GM21360 (cell line): ENCODE measurements at regions not wholly inside any gene's neighbourhood (a gene's known extent, or its start where the extent isn't known, plus 50 kb on each side); places are given as distances from the start of the nearest gene placed in this dataset.
A peak's percentile ranks its signal among the peaks of the same experiment; 100 is the strongest.

Experiments
- ATAC-seq: cut with Tn5 transposase; IDR thresholded peaks from one replicate; pipeline ENCODE4 v1.9.1; 2021; ENCODE audit warnings: mild to moderate bottlenecking, moderate library complexity; ENCODE audit not compliant: unreplicated experiment

DNA sequence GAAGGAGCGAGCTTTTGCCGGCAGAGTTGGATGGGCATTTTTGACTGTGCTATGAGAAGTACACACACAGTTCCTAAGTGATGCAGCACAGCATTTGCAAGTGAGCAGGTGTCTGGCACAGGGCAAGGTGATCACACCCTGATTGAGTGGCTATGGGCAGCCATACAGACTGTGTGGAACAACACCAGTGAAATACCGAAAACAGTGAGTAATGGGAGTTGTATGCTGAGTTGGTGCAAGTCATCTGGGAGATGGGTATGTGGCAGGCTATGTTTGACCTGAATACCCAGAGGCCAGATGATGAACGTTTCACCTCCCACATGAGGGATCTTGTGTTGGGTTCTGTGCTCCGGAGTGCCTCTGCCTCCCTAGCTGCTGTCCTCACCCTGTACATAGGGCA lies 53.5 kb upstream of the TIPARP start:
- no peak for ATAC-seq

DNA sequence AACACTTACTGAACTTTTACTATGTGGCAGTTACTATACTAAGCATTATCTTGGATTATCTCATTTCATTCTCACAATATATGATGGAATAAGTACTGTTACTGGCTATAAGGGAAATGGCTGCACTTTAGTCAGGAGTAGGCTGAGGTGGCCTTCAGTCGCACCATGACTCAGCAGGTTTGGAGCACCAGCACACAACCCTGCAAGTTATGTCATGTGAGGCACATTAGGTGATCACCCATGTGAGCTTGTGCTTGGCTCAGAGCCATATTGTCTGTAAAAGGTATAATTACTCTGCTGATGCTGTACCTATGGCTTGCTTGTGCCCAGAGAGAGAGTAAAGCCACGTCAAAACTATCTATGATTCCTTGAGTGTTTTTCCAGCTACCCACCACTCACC lies 54.1 kb upstream of the TIPARP start:
- ATAC-seq = no peak

DNA sequence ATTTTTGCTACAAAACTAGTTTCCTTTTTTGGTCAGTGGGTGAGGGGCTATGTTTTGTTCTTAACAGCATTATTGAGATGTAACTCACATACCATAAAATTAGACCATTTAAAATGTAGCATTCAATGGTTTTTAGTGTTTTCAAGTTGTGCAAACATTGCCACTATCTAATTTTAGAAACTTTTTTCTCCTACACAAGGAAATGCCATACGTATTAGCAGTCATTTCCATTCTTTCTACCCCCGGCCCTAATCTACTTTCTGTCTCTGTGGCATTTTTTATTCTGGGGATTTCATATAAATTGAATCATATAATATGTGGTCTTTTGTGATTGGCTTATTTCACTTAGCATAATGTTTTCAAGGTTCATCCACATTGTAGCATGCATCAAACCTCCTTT lies 55.0 kb upstream of the TIPARP start:
- no peak for ATAC-seq

DNA sequence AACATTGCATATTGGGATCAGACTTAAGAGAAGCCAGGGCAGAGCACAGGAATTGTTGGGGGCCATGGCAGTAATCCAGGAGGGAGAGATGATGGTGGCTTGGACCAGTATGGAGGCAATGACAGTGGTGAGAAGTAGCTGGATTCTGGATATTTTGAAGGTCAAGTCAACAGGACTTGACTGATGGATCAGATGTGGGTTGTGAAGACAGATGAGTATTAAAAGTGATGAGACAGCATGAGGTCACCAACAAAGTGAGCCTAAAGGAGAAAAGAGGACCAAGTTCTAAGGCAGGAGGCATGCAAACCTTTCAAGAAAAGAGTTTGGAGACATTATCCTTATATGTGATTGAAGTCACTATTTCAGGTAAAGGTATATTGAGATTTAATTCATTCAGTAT lies 56.6 kb upstream of the TIPARP start:
- no peak for ATAC-seq

DNA sequence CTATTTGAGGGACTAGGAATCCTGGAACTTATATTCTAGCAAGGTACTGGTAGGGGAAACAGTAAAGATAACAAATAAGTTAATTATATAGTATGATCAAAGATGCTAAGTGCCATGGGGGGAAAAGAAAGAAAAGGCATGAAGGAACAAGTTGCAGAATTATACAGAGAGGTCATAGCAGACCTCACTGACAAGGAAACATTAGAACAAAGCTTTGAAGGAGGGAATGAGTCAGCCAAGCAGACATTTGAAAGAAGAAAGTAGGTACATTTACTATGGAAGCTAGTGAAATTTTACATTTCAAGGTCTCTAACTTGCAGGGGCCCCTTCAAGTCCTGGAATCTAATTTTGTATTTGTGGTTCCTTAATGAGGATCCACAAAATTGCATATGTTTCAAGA lies 57.2 kb upstream of the TIPARP start:
- no peak for ATAC-seq

DNA sequence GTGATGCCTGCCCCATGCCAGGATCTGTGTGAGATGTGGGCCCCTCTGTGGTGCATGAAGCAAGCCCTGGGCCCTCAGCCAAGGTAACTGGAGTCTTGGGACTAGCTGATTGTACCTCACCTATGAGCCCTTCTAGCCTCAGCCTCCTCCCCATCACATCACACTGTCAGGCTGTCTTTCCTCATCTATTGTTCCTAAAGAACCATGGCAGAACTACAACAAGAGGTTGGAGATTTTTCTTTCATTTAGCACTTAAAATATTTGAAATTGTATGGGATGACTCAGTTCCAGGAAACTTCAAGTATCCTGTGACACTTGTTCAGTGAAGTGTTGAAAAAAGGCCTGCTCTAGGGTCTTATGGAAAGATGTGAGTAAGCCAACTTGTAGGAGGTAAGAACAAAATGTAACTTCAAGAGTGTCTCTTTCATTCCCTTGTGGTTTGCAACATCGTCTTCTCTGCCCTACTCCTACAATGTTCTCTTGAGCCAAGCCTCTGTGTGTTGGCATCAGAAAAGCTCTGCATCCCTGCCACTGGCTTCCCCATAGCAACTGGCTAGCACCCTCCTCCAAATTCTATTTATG lies 58.7 kb upstream of the TIPARP start:
- ATAC-seq = no peak

DNA sequence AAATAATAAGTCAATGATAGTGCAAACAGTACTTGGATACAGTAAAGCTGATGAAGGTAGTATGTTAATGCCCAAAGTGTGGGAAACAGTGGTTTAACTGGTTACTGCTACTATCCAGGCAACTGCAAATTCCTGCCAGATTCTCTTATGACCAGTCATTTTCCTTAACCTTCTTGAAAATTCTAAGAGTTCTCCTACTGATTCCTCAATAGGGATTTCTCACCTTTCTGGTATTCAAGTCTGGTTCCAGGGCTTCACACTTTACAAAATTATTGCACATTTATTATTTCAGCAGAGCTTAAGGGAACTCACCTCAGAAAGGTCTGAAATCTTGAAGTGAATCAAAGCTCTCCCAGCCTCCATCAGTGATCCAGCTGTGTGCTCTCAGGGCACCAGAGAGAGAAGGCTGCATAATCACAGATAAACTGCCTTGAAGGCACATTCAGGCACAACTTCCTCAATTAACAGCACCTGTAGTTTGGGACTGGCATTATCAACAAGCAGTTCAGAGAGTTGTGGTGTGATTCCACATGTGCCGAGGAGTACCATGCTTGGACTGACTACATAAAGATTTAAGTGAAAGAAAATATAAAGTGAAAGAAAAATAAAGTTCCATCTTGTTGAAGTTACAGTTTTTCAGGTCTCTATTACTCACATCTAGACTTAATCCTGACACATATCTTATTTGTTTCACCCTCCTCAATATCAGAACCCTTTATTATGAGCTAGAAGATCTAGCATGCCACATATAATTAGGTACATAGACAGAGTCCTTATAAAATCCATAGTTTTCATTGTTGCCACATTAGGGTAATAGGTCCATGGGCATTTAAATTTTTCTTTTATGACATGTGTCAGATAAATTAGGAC lies 59.5 kb upstream of the TIPARP start:
- ATAC-seq = no peak

DNA sequence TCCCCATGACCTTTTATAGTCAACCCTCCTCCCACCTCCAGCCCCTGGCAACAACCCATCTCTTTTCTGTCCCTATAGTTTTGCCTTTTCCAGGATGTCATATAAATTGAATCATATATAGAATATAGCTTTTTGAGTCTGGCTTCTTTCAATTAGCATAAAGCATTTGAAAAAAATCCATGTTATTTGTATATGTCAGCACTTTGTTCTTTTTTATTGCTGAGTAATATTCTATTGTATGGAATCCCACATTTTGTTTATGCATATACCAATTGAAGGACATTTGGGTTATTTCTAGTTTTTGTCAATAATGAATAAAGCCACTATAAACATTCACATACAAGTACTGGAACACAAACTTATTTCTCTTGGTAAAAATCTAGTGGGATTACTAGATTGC lies 58.0 kb upstream of the SSR3 start:
- no peak for ATAC-seq

DNA sequence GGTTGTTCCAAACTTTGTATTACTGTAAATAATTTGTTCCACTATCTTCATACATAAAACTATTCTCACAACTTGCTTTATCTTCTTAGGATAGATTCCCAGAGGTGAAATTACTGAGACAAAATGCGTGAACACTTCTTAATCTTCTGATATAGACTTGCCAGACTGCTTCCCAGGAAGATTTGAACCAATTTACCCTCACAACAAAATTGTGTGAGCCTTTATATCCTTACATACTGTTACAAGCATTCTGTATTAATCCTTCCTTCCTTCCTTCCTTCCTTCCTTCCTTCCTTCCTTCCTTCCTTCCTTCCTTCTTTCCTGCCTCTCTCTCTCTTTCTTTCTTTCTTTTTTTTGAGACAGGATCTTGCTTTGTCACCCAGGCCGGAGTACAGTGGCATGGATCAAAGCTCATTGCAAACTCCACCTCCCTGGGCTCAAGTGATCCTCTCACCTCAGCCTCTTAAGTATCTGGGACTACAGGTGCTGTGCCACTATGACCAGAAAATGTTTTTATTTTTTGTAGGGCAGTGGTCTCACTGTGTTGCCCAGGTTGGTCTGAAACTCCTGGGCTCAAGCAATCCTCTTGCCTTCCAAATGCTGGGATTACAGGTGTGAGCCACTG lies 57.1 kb upstream of the SSR3 start:
- ATAC-seq = no peak

DNA sequence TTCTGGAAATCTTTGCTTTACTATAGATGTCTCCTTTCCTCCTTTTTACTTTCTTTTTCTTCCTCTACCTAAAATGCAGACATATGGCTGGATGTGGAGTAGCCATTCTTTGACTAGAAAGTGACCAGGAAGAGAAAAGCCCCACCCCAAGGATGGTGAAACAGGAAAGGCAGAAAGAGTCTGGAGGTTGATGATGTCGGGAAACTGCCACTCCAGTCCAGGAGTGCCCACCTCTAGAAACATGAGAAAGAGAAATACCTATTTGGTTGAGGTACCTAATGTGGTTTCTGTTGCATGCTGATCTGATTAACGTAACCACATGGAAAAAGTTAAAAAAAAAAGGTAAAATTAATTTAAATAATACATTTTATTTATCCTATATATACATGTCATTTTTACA lies 55.2 kb upstream of the SSR3 start:
- ATAC-seq = no peak

DNA sequence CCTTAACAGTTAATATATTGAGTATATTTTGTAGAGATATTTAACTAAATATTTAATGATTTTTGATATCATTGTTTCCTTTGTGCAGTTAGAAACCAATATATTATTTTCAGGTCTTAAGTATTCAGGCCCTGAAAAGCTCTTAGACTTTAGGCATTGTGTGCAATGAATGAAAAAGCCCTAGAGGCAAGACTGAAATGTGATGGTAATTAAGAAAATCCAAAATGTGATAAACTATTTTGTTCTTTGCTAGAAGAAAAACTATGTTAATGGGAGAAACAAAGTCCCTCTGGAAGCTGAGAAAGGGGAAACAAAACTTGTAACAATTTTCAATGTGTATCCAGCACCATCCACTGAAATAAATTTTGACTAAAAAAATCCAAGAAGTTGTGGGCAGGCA lies 54.6 kb upstream of the SSR3 start:
- ATAC-seq = no peak

DNA sequence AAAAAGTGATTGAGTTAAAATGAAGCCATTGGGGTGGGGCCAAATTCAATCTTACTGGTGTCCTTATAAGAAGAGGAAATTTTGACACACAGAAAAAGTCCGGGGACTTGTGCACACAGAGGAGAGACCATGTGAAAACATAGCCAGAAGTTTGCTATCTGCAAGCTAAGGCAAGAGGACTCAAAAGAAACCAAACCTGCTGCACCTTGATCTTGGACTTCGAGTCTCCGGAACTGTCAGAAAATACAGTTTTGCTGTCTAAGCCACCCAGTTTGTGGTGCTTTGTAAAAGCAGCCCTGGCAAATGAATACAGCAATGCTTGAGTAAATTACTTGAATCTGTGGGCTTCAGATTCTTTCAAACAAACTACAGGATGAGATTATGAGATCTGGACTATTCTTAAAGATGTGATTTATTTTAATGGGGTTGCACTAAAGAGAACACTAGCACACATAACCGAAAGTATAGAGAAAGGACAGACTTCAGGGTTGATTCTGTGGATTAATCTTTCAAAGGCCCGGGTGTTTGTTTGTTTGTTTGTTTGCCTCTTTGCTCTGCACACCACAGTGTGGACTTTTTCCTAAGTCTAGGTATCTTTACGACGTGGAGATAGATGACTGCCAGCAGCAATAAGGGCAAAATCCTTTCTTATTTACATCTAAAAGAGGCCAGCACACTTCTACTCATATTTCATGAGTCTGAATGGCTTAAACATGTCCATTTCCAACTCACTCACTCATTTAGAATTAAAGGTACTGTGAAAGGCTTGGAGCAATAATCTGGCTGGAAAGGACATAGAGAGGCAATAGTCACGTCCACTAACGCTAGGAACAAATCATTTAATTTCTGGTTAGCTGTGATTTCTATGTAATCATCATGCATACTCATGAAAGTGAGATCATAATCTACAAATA lies 53.9 kb upstream of the SSR3 start:
- ATAC-seq = no peak

DNA sequence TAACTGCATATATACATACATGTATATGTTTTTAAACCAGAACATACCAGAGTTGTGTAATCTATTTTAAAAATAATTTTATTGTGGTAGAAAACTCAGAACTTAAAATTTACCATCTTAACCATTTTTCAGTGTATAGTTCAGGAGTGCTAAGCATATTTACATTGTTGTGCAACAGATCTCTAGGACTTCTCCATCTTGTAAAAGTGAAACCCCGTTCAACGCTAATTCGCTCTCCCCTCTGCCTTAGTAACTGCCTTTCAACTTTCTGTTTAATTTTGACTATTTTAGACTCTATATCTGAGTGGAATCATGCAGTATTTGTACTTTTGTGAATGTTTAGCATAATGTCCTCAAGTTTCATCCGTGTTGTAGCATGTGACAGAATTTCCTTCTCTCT lies 51.8 kb upstream of the SSR3 start:
- peak; percentile 64 for ATAC-seq

DNA sequence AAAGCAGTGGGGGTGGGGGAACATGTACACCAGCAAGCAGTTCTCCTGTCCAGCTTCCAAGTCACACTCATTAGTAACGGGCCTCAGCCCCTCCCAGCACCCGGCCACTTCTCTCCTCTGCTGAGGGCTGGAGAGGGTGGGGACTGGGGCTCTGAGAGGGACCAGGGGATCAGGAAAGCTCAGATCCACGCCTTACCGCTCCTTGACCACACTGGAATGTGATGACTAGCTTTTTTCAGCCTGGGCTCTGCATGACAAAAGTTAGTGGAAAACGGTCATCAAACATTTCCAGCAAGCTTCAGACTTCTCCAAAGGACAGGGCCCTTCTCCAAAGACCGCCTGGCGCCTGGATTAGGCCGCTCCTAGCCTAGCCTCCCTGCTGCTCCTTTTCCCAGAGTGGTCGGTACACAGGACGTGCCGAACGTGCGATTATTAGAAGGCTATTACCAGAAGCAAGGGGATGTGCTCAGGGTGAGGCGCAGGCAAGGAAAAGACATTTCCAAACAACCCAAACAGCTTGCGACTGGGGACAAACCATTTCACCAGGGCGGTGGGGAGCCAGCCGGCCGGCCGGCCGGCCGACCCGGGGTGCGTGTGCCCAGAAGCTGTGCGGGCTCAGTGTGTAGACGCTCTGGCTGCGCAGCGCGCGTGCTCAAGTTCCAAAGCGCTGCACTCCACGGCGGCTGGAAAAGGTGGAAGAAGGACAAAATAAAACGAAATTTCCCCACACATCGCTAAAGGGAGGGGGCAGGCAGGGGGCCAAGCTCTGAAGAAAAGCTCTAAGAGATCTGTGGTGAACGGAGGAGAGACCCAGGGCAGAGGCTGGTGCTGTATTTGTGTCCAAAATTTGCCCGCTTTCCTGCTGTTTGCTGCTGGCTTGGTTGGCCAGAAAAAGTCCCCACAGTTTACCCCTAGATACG lies 51.0 kb upstream of the SSR3 start:
- ATAC-seq = no peak

DNA sequence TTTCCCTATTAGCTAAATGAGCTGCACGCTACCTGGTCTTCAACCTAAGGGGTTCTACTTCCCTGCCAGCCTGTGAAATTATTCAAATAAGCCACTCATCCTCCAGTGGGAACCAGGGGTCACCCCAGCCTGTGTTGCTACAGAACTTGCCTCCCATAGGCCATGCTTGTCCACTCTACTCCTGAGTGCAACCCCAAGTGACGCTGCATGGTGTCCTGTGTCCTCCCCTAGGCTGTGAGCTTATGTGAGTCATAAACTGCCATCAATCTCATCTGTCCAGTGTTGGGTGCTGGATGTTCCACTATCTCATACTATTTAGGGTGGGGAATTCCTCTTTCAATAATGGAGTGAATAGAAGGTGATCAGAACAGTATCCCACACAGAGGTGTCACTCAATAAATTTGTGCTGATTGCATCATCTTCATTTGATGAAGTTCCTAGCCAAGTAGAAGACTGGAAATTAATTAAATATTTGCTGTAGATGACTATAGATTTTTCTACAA lies 49.8 kb upstream of the SSR3 start:
- no peak for ATAC-seq
